HepG2 (cell line): ENCODE measurements at regions not wholly inside any gene's neighbourhood (a gene's known extent, or its start where the extent isn't known, plus 50 kb on each side); places are given as distances from the start of the nearest gene placed in this dataset.

Source experiments
- ATAC-seq: fragments of 200-7000 bp; cut with Tn5 transposase; 3 replicates; pipeline ENCODE4 v1.9.1; 2020; ENCODE audit warnings: mild to moderate bottlenecking, moderate library complexity
- BruUV-seq: library from RNA; stranded (reverse); fragments of 400-500 nt; replicated peaks from 2 replicates; lab custom pipeline; 2021; lab: Mats Ljungman, UMichigan
- CTCF ChIA-PET: fragments of 300-600 bp; formaldehyde crosslinking; extraction: SDS; loops from one replicate; lab custom pipeline; 2021; ENCODE audit warnings: low total read pairs, inconsistent platforms, low intra/inter-chr PET ratio; lab: Yijun Ruan, JAX
- POLR2A ChIA-PET: fragments of 350-600 bp; sonication (Branson Sonifier 250); formaldehyde crosslinking; loops from one replicate; lab custom pipeline; 2020; ENCODE audit warnings: antibody characterized with exemption, inconsistent platforms; lab: Yijun Ruan, JAX
- DNase-seq: peaks from one replicate; pipeline ENCODE4 v3.0.0-alpha.2; 2015; ENCODE audit warnings: low spot score
- FAIRE-seq: peaks from 3 replicates; lab custom pipeline; 2011; peaks lifted over from hg19 to GRCh38; lab: Jason Lieb, UNC
- H2AFZ ChIP-seq: one replicate; pipeline ENCODE4 v1.6.1; 2011; ENCODE audit warnings: low read length, inconsistent platforms
- H3K27ac ChIP-seq: fragments of 300-600 bp; 3 replicates; pipeline ENCODE4 v1.8.0; 2011; ENCODE audit warnings: mixed run types, mild to moderate bottlenecking, mixed read lengths, low read length, inconsistent platforms; ENCODE audit not compliant: insufficient read depth; ENCODE audit errors: extremely low read length
- H3K27me3 ChIP-seq, 2 experiments: fragments of 200-600 bp in 1 of 2; 2 replicates in 1 of 2; 3 replicates in 1 of 2; pipeline versions ENCODE4 v1.6.0 to v1.8.0; 2011; ENCODE audit warnings: low read length in 2 of 2, mild to moderate bottlenecking in 2 of 2, moderate library complexity in 2 of 2, inconsistent platforms in 1 of 2; ENCODE audit not compliant: insufficient read depth in 2 of 2, control insufficient read depth in 1 of 2
- H3K36me3 ChIP-seq, 2 experiments: fragments of 200-600 bp in 1 of 2; replicated peaks in 1 of 2; 2 replicates in 1 of 2; 3 replicates in 1 of 2; pipeline versions ENCODE4 v1.5.1 to v1.8.0; 2011; ENCODE audit warnings: low read length in 2 of 2, inconsistent platforms in 1 of 2; ENCODE audit not compliant: insufficient read depth in 2 of 2, control insufficient read depth in 1 of 2
- H3K4me1 ChIP-seq: 2 replicates; pipeline ENCODE4 v1.5.1; 2012; ENCODE audit warnings: low read length, inconsistent platforms; ENCODE audit not compliant: insufficient read depth
- H3K4me2 ChIP-seq: 2 replicates; pipeline ENCODE4 v1.6.0; 2011; ENCODE audit warnings: low read depth, low read length, inconsistent platforms
- H3K4me3 ChIP-seq, 3 experiments: fragments of 200-600 bp in 1 of 3; sonication (generic), shearing (Covaris generic) in 1 of 3; replicated peaks in 1 of 3; 2 replicates each; pipeline ENCODE4 v1.5.1; 2011 to 2016; ENCODE audit warnings: low read length in 3 of 3, inconsistent platforms in 2 of 3, low read depth in 2 of 3, mild to moderate bottlenecking in 2 of 3, control low read depth in 1 of 3, mixed read lengths in 1 of 3; ENCODE audit not compliant: insufficient read depth in 1 of 3
- H3K79me2 ChIP-seq: one replicate; pipeline ENCODE4 v1.6.1; 2011; ENCODE audit warnings: low read length, inconsistent platforms; ENCODE audit not compliant: insufficient read depth
- H3K9ac ChIP-seq: 2 replicates; pipeline ENCODE4 v1.6.0; 2011; ENCODE audit warnings: mild to moderate bottlenecking, low read depth, low read length, inconsistent platforms; ENCODE audit not compliant: insufficient read depth
- H3K9me3 ChIP-seq: 2 replicates; pipeline ENCODE4 v1.5.1; 2012; ENCODE audit warnings: mild to moderate bottlenecking, low read length
- H4K20me1 ChIP-seq: 2 replicates; pipeline ENCODE4 v1.6.0; 2011; ENCODE audit warnings: inconsistent platforms, mild to moderate bottlenecking, low read length, moderate library complexity; ENCODE audit not compliant: insufficient read depth
- SIX1 ChIP-seq: sonication (generic); formaldehyde crosslinking; IDR thresholded peaks from 2 replicates; pipeline ENCODE4 v1.4.0; 2020; ENCODE audit warnings: missing genetic modification reagents, borderline replicate concordance
- ZNF136 ChIP-seq: sonication (generic); formaldehyde crosslinking; IDR thresholded peaks from 2 replicates; pipeline ENCODE4 v1.8.1; 2022; ENCODE audit warnings: low read depth, mild to moderate bottlenecking, moderate library complexity, missing genetic modification reagents
- WGBS: methylation state at CpG from one replicate; pipeline ENCODE4 v1.1.6; 2017; ENCODE audit warnings: low lambda C conversion rate; 5-methylcytosine and 5-hydroxymethylcytosine counted together
- in situ Hi-C: cut with HindIII; loops from 2 replicates; pipeline ENCODE4 v1.10.0; 2017; ENCODE audit warnings: low pct_unique_long_range_greater_than_20kb; ENCODE audit not compliant: extremely low pct_ligation_motif_present
- intact Hi-C: fragments of 100-400 bp; cut with micrococcal nuclease; formaldehyde crosslinking; loops from one replicate; pipeline ENCODE4 v1.10.0; 2022; ENCODE audit not compliant: unreplicated experiment
- TF ChIP-seq, protein P1 (sequence below): sonication (generic); formaldehyde crosslinking; IDR thresholded peaks from 2 replicates; pipeline ENCODE4 v1.4.0; 2020; ENCODE audit warnings: low read depth, mild to moderate bottlenecking, missing genetic modification reagents
- TF ChIP-seq, protein P2 (sequence below): sonication (generic); formaldehyde crosslinking; IDR thresholded peaks from 2 replicates; pipeline ENCODE4 v1.4.0; 2020; ENCODE audit warnings: missing genetic modification reagents

DNA sequence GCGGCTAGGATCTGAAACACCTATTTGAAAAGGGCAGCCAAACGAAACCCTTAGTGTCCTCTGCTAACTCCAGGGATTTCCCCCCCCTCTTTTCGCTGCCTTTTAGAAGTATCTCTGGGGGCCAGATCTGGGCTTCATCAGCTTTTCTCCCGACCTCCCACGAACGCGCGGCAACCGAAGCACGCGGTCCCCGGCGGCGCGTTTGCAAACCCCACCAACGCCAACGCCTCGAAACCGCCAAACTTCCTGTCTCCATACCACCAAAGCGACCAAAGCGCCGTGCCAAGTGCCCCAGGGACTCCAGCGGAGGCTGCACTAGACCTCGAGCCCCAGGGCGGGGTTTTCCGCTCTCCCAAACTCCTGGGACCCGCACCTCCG is 155.8 kb upstream of the FRMD4B start:
- FAIRE-seq: no peak
- no peak overlapping the region for H3K4me3 ChIP-seq
- H3K79me2 ChIP-seq: no peaks in the 10 kb centered on the region
- H4K20me1 ChIP-seq: no peaks in the 10 kb centered on the region
- no peak overlapping the region for H3K9ac ChIP-seq
- intact Hi-C loops (no loop called here), in situ Hi-C loops (no loop called here)
- TF ChIP-seq ZNF136 (CRISPR knock-in tag) (no peak), SIX1 (CRISPR knock-in tag) (no peak)
- TF ChIP-seq, protein P1, sequence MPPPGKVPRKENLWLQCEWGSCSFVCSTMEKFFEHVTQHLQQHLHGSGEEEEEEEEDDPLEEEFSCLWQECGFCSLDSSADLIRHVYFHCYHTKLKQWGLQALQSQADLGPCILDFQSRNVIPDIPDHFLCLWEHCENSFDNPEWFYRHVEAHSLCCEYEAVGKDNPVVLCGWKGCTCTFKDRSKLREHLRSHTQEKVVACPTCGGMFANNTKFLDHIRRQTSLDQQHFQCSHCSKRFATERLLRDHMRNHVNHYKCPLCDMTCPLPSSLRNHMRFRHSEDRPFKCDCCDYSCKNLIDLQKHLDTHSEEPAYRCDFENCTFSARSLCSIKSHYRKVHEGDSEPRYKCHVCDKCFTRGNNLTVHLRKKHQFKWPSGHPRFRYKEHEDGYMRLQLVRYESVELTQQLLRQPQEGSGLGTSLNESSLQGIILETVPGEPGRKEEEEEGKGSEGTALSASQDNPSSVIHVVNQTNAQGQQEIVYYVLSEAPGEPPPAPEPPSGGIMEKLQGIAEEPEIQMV: no peak
- TF ChIP-seq, protein P2, sequence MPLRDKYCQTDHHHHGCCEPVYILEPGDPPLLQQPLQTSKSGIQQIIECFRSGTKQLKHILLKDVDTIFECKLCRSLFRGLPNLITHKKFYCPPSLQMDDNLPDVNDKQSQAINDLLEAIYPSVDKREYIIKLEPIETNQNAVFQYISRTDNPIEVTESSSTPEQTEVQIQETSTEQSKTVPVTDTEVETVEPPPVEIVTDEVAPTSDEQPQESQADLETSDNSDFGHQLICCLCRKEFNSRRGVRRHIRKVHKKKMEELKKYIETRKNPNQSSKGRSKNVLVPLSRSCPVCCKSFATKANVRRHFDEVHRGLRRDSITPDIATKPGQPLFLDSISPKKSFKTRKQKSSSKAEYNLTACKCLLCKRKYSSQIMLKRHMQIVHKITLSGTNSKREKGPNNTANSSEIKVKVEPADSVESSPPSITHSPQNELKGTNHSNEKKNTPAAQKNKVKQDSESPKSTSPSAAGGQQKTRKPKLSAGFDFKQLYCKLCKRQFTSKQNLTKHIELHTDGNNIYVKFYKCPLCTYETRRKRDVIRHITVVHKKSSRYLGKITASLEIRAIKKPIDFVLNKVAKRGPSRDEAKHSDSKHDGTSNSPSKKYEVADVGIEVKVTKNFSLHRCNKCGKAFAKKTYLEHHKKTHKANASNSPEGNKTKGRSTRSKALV (CRISPR knock-in tag): no peak
- TF ChIP-seq, all 625 proteins: peak for 0
- Histone ChIP-seq H3K4me1 (no peaks in the 10 kb centered on the region), H2AFZ (no peak overlapping the region), H3K4me2 (no peak overlapping the region), H3K36me3 (no peaks in the 10 kb centered on the region), H3K9me3 (no peaks in the 10 kb centered on the region), H3K27me3 (peaks cover 0 to 31% of the 10 kb centered on the region in 2 experiments; a peak in 2 of 5 replicates), H3K27ac (no peak overlapping the region)
- 47% methylated on average over 19 of the region's 28 CpGs for WGBS
- no TSS peak for BruUV-seq
- POLR2A ChIA-PET: no interaction called here
- DNase-seq (no peak), ATAC-seq (no peak)
- CTCF ChIA-PET: no interaction called here
